AG04449 (cell line): ENCODE measurements at regions not wholly inside any gene's neighbourhood (a gene's known extent, or its start where the extent isn't known, plus 50 kb on each side); places are given as distances from the start of the nearest gene placed in this dataset.

ENCODE experiments used
- CTCF ChIA-PET: fragments of 350-600 bp; formaldehyde crosslinking; extraction: SDS; loops from one replicate; lab custom pipeline; 2021; ENCODE audit warnings: antibody characterized with exemption; lab: Yijun Ruan, JAX
- POLR2A ChIA-PET: fragments of 400-600, 350-600 bp; formaldehyde crosslinking; extraction: SDS; loops from one replicate; lab custom pipeline; 2020; ENCODE audit warnings: antibody characterized with exemption, inconsistent platforms; lab: Yijun Ruan, JAX
- DNase-seq: peaks from one replicate; pipeline ENCODE4 v3.0.0-alpha.2; 2010; ENCODE audit warnings: low read depth, low spot score
- H3K4me3 ChIP-seq: 2 replicates; pipeline ENCODE4 v1.5.1; 2011; ENCODE audit warnings: low read depth, mild to moderate bottlenecking, control low read depth, low read length
- CTCF ChIP-seq: IDR thresholded peaks from one replicate; pipeline ENCODE4 v1.5.1; 2011; ENCODE audit warnings: mild to moderate bottlenecking, moderate library complexity, low read length, control low read depth, inconsistent platforms; ENCODE audit not compliant: insufficient read depth; ENCODE audit errors: missing control alignments

DNA sequence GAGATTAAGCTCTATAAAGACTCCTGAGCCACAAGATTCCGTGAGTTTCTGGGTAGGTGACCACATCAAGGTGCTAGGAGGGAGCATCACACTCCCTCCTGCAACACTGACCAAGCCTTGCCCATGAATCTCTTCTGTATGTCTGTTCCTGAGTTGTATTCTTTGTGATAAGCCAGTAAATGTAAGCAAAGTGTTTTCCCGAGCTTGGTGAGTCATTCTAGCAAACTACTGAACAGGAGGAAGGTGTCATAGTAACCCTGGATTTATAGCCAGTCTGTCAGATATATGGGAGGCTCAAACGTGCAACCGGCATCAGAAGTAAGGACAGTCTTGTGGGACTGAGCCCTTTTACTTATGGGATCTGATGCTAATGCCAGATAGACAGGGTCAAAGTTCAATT lies 346.1 kb upstream of the KYNU start:
- POLR2A ChIA-PET: no interaction called here
- DNase-seq: no peak
- no peak overlapping the region for H3K4me3 ChIP-seq
- TF ChIP-seq CTCF: no peak
- CTCF ChIA-PET: no interaction called here

- TF ChIP-seq CTCF: no peak
- no peak for DNase-seq
- ChIA-PET POLR2A (no interaction called here), CTCF (no interaction called here)
- H3K4me3 ChIP-seq: no peak overlapping the region
Observed at GRCh38 chr2:142525720-142526119, 351.7 kb upstream of the KYNU start.

DNA sequence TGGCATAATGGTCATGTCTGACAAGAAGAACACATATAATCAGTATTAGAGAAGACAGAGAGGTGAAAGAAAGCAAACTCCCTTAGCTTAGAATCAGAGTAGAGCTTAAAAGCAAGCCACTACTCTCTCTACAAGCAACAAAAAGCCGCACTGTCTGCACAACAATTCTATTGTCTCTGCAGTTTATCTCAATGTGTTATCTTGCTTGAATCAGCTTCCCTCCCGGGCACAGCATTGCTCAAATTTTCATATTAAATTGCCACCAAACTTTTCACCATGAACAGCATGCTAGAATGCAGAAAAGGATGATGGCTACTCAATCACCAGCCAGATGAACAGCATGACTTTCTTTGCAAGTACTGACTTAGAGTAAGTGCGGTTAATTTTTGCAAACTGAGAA lies 356.0 kb upstream of the KYNU start:
- POLR2A ChIA-PET: no interaction called here
- no peak for DNase-seq
- H3K4me3 ChIP-seq: no peak overlapping the region
- CTCF ChIA-PET: no interaction called here
- TF ChIP-seq CTCF: no peak

- DNase-seq: no peak
- no peak for TF ChIP-seq CTCF
- ChIA-PET CTCF (no interaction called here), POLR2A (no interaction called here)
- no peak overlapping the region for H3K4me3 ChIP-seq
Observed at GRCh38 chr2:142515493-142515892, 362.0 kb upstream of the KYNU start.

DNA sequence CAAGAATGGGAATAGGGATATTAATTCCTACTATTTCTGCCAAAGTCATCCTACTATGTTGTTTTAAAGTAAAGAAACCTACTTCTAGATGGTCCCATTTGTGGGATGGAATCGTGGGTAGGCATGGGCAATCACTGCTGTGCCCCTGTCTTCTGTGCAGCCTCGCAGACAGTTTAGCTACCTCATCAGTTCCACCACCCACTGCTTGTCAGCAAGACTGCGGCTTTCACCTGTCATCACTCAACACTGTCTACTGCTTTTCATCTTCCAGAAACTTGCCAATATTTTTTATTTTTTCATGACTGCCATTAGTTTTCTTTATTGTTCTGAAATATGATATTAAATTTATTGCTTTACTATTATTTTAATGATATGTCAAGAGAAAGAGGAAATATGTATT lies 368.1 kb upstream of the KYNU start:
- no peak for TF ChIP-seq CTCF
- no peak overlapping the region for H3K4me3 ChIP-seq
- ChIA-PET CTCF (no interaction called here), POLR2A (no interaction called here)
- no peak for DNase-seq

- no peak for DNase-seq
- no peak for TF ChIP-seq CTCF
- ChIA-PET CTCF (no interaction called here), POLR2A (no interaction called here)
- H3K4me3 ChIP-seq: no peak overlapping the region
Observed at GRCh38 chr2:142504754-142505153, 372.7 kb upstream of the KYNU start.
